ENCODE measurements at regions not wholly inside any gene's neighbourhood (a gene's known extent, or its start where the extent isn't known, plus 50 kb on each side); places are given as distances from the start of the nearest gene placed in this dataset.

- H3K27ac Mint-ChIP-seq = no peak overlapping the region
Observed at GRCh38 chr1:115183158-115183557, 93.9 kb upstream of the TSPAN2 start.

More at GRCh38 chr1:115183158-115183557, 93.9 kb upstream of the TSPAN2 start:
- Histone ChIP-seq H3K79me2 (ENCODE audit: control insufficient read depth, insufficient read depth, low read length) (no peaks in the 10 kb centered on the region), H2AFZ (ENCODE audit: insufficient read depth, low read depth, low read length, poor library complexity, severe bottlenecking) (no peak overlapping the region), H3K36me3 (replicated peaks in 1 of 2; ENCODE audit: control extremely low read depth in 1 of 2, control insufficient read depth in 1 of 2, extremely low read depth in 1 of 2, insufficient read depth in 2 of 2, low read length in 1 of 2) (no peaks in the 10 kb centered on the region), H3K9ac (ENCODE audit: low read length) (no peak overlapping the region), H3K27ac (ENCODE audit: low read length in 2 of 2) (no peak overlapping the region), H3K9me3 (ENCODE audit: control extremely low read depth in 1 of 3, control insufficient read depth in 2 of 3, insufficient read depth in 1 of 3, low read length in 2 of 3) (no peaks in the 10 kb centered on the region), H4K20me1 (ENCODE audit: control insufficient read depth, insufficient read depth, low read length, poor library complexity, severe bottlenecking) (no peaks in the 10 kb centered on the region), H3K4me2 (replicated peaks; ENCODE audit: low read depth, low read length, poor library complexity, severe bottlenecking) (no peak overlapping the region), H3K27me3 (replicated peaks in 1 of 4; ENCODE audit: control extremely low read depth in 1 of 4, control insufficient read depth in 3 of 4, insufficient read depth in 4 of 4, low read length in 3 of 4) (no peaks in the 10 kb centered on the region), H3K4me1 (ENCODE audit: control insufficient read depth in 2 of 2, insufficient read depth in 2 of 2, low read length in 2 of 2) (no peaks in the 10 kb centered on the region), H3K4me3 (ENCODE audit: control extremely low read depth in 1 of 5, extremely low read depth in 1 of 5, insufficient read depth in 1 of 5, low read depth in 2 of 5, low read length in 4 of 5) (no peak overlapping the region)
- H3K27me3 Mint-ChIP-seq = peaks cover 7% of the 10 kb centered on the region
- CTCF ChIA-PET = interaction anchor here (0.6 kb wide), 1 partner anchor 524 kb away, joined by 3 read pairs; no protein-coding TSS in a partner anchor
- no peak overlapping the region for H3K4me3 Mint-ChIP-seq
- DNase-seq (no peak), ATAC-seq (ENCODE audit: low read depth) (no peak)
- TF ChIP-seq CTCF (IDR thresholded peaks at IDR 0.05) (no peak), EZH2 (IDR thresholded peaks at IDR 0.05; ENCODE audit: borderline replicate concordance, insufficient read depth, low read depth, low read length, poor library complexity, severe bottlenecking) (no peak)
- no peaks in the 10 kb centered on the region for H3K9me3 Mint-ChIP-seq (ENCODE audit: insufficient read depth)
- 92% methylated on average over 3 of the region's 6 CpGs for WGBS (ENCODE audit: insufficient coverage)
- no peaks in the 10 kb centered on the region for H3K4me1 Mint-ChIP-seq
- intact Hi-C loops (cut with micrococcal nuclease) = no loop called here
- POLR2A ChIA-PET = no interaction called here

Data from B cell (primary cell).